HCT116 (cell line): ENCODE measurements at regions not wholly inside any gene's neighbourhood (a gene's known extent, or its start where the extent isn't known, plus 50 kb on each side); places are given as distances from the start of the nearest gene placed in this dataset.

ENCODE experiments used
- CTCF ChIP-seq, 3 experiments: fragments of 200-600 bp in 1 of 3; sonication (generic) in 1 of 3; IDR thresholded peaks in 2 of 3; conservative IDR thresholded peaks in 1 of 3; 2 replicates each; pipeline ENCODE4 v1.5.1; 2012 to 2017; ENCODE audit warnings: low read depth in 2 of 3, low read length in 2 of 3, antibody characterized with exemption in 1 of 3, borderline replicate concordance in 1 of 3, control low read depth in 1 of 3, mild to moderate bottlenecking in 1 of 3, mixed read lengths in 1 of 3, mixed run types in 1 of 3, moderate library complexity in 1 of 3; ENCODE audit not compliant: insufficient read depth in 1 of 3
- MAX ChIP-seq: IDR thresholded peaks from 2 replicates; pipeline ENCODE4 v1.6.1; 2012
- POLR2A ChIP-seq: IDR thresholded peaks from 2 replicates; pipeline ENCODE4 v1.7.0; 2011; ENCODE audit warnings: borderline replicate concordance; ENCODE audit not compliant: insufficient read depth, insufficient read length; ENCODE audit errors: extremely low read depth
- TCF7L2 ChIP-seq: IDR thresholded peaks from 2 replicates; pipeline ENCODE4 v1.7.0; 2011; ENCODE audit warnings: borderline replicate concordance, inconsistent platforms; ENCODE audit not compliant: insufficient read depth, insufficient read length; ENCODE audit errors: extremely low read depth

DNA sequence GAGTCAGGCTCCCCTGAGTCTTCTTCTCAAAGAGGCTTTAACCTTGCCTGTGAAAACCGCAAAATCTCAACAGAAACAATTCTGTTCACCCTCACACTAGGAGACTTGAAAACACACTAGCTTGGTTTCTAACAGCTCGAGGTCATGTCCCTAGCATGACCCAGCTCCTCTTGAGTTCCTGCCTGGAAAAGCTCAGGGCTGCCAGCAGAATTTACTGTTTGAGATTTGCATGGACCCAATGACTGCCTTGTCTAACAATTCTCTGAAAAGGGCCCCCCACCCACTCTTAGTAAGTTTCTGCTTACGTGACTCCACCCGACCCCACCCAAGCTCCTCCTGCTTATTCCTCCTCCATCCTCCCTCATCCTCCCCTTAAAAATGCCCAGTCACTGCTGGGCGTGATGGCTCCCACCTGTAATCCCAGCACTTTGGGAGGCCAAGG, 85.1 kb upstream of the KMT2C start:
- TF ChIP-seq CTCF (IDR thresholded peaks at IDR 0.05 in 2 of 3, conservative IDR thresholded peaks at IDR 0.05 in 1 of 3; ENCODE audit: borderline replicate concordance in 1 of 3, insufficient read depth in 1 of 3, low read depth in 2 of 3, low read length in 2 of 3) (no peak), TCF7L2 (no peak), POLR2A (no peak), MAX (no peak)
